ENCODE measurements at regions not wholly inside any gene's neighbourhood (a gene's known extent, or its start where the extent isn't known, plus 50 kb on each side); places are given as distances from the start of the nearest gene placed in this dataset.
A peak's percentile ranks its signal among the peaks of the same experiment; 100 is the strongest.
"Not testable (repeated sequence)": the region's sequence is repeated elsewhere in the genome, so short reads cannot be mapped to it uniquely, and the experiment has no call there.

DNA sequence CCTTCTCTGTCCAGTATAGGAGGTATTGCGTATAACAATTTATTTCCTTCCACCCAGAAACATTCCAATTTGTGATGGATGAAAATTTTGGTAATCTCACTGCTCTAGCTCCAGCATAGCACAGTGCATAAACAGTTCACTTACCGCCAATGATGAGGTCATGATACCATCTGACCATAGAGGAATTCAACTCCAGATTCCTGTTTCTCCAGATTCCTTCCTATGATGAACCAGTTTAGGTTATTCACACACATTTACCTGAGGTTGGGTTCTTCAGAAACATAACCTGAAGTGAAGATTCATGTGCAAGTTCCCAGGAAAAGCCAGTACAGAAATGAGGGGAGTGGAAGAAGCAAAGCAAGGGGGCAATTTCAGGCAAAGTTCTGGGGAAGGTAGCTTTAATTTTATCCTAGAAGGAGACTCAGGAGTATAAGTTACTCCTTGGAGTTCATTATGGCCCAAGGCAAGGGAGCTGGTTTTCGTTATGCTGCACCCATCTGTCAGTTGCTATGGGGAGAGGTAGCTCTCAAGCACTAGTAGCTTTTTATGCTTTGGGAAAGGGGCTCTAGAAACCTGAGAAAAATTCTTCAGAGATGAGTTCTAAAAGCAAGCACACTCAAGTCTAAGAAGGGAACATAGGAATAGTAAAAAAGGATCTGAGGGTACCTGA, 121.6 kb downstream of the CASP12 start:
- no peak for DNase-seq (ENCODE audit: low read depth, low spot score)

DNA sequence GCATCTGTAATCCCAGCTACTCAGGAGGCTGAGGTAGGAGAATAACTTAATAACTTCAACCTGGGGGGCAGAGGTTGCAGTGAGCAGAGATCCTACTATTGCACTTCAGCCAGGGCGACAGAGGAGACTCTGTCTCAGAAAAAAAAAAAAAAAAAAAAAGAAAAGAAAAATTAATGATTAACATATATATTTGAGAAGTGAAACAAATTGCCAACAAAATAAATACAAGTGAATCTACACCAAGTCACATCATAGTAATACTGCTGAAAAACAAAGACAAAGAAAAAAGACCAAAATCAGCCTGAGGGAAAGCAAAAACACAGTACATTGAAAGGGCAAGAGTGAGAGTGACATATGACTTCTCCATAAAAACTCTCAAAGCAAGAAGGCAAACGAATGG, 123.7 kb downstream of the CASP12 start:
- DNase-seq (ENCODE audit: low read depth, low spot score): no peak

DNA sequence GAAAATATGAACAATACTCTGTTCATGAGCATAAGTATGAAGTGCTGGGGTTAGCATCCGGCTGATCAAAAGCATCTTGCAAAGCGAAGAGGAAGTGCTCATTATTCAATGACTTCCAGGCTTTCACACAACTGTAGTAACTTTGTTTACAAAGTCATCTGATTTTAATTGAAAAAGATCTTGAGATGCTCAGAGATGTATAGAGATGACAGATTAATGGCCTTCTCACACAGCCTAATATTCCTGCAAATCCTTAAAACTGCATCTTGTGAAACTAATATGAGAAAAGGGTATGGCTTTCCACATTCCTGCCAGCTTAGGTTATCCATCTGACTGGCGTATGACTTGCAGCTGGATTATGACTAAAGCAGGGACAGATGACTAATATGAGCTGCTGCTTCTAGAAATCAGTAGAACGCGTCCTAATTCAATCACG, 125.4 kb downstream of the CASP12 start:
- DNase-seq (ENCODE audit: low read depth, low spot score): peak; percentile 37

DNA sequence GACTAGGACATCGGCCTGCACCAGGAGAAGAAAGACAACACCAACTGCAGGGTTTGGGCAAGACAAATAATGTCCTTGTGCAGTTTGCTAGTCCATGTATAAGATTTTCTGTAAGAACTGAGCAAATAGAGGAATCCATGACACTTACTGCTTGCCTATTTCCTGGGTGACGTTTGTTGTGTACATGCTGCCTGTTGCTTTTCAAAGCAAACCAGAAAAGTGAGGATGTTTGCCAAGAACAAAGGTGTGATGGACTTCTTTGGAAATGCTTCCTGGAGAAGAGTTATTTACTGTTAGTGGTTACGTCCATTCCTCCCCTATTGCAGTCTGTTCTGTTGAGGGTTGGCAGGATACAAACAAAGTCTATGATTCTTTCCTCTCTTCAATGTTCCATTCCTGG, 126.5 kb downstream of the CASP12 start:
- no peak for DNase-seq (ENCODE audit: low read depth, low spot score)

DNA sequence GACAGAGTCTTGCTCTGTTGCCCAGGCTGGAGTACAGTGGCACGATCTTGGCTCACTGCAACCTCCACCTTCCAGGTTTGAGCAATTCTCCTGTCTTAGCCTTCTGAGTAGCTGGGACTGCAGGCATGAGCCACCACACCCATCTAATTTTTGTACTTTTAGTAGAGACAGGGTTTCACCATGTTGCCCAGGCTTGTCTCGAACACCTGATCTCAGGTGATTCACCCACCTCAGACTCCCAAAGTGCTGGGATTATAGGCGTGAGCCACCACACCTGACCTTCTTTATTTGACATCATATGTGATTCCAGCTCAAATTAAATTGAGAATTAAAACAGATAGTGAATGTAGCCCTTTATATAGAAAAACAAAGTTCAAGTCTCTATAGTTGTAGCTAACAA, 127.2 kb downstream of the CASP12 start:
- DNase-seq (ENCODE audit: low read depth, low spot score): not testable (repeated sequence)

DNA sequence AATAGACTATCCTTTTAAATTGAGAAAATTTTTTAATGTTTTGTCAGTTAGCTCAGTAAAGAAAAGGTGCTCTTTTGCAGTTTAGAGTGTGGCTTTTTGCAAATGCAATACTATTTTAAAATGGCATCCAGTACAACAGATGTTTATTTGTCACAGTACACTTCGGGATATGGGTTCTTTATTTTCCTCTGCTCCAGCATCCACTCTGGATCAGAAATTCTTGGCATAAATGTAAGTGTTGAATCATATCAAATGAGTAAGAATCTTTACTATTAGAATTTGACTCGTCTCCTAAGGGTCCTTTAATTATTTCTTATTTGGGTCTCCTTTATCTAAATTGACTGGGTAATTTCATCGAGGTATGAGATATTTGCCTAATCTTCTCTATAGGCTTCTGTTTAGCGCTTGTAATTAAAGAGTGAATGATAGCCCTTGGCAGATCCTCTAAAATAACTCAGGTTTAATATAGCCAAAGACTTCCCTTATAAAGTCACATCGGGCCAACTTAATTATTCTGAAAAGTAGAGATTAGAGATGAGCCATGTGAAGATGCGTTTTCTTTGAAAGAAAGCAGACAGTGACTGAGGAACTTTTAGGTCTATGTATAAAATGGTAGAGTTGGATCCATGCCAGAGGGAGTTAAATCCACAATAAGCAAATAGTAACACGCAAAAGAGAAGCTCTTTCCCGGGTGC, 132.7 kb downstream of the CASP12 start:
- no peak for DNase-seq (ENCODE audit: low read depth, low spot score)

DNA sequence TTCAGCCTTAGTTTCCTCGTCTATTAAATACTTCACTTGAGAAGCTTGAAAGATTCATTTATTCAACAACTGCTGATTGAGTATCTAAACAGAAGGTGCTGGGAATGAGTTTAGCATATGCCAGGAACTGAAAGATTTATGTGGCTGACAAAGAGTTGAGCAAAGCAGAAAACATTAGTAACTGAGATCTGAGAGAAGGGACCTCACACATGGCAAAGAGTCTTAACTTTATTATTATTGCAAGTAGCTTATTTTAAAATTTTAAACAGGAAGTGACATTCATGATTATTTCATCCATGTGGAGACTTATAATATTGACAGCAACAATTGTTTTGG, 133.6 kb downstream of the CASP12 start:
- no peak for DNase-seq (ENCODE audit: low read depth, low spot score)

DNA sequence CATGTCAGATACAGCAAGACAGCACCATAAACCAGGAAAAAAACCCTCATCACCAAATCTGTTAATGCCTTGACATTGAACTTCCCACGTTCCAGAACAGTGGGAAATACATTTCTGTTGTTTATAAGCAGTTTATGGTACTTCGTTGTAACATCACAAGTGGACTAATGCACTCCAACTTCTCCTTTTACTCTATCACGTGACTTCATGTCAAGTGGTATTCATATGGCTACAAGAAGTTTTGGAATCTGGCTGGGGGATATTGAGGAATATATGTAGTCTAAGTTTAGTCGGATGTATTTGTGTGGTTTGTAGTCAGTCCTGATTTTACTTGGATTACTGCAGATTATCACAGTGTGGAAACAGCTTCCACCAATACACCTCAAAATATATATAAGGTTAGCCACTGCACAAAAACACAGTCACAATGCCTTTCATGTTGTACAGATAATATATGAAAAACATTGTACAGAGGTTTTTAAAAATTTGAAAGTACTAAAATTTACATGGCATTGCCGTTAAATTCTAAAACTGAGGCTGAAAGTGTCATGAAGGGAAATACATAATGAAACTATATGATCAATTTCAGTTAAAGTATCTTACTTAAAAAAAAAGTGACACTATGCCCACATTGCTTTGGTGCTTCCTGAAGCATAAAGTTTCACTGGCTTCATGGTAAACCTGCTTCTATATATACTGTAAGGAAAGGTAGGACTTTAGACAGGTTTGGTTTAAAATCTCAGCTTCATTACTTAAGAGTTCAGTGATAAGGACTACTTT, 134.1 kb downstream of the CASP12 start:
- no peak for DNase-seq (ENCODE audit: low read depth, low spot score)

DNA sequence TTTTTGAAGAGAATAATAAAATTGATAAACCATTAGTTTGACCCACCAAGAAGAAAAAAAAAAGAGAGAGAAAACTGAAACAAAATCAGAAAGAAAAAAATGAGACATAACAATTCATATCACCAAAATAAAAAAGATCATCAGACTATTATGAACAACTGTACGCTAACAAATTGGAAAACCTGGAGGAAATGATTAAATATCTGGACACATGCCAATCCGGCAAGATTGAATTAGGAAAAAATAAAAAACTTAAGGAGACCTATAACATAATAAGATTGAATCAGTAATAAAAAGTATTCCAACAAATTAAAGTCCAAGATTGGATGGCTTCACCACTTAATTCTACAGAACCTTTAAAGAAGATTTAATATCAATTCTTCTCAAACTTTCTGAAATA, 136.7 kb downstream of the CASP12 start:
- no peak for DNase-seq (ENCODE audit: low read depth, low spot score)

DNA sequence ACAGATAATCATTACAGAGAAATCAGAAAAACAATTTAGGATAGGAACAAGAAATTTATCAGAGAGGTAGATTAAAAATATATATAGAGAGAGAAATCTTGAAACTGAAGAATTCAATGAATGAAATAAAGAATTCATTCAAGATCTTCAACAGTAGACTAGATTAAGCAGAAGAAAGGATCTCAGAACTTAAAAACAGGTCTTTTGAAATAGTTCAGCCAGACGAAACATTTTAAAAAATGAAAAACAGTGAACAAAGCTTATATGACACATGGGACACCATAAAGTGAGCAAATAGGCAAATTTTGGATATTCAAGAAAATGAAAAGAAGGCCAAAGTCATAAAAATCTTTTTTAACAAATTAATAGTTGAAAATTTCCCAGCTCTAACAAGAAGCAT, 138.8 kb downstream of the CASP12 start:
- DNase-seq (ENCODE audit: low read depth, low spot score): no peak

DNA sequence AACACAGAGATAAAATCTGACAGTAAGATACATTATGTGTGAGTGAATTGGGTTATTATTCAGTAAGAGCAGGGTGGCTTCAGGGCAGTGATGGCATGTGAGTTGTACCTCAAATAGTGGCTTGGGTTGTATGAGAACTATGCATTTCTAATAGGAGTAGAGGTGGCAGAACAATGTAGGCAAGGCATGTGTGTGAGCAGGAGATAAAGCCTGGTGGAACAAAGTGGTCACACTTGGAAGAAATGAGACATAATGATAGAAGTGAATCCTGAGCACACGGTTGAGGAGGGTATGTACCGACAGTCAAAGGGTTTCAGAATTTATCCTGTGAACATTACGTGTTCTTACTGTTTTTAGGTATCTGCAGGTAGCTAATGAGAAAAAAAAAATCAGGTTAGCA, 159.3 kb downstream of the CASP12 start:
- no peak for DNase-seq (ENCODE audit: low read depth, low spot score)

DNA sequence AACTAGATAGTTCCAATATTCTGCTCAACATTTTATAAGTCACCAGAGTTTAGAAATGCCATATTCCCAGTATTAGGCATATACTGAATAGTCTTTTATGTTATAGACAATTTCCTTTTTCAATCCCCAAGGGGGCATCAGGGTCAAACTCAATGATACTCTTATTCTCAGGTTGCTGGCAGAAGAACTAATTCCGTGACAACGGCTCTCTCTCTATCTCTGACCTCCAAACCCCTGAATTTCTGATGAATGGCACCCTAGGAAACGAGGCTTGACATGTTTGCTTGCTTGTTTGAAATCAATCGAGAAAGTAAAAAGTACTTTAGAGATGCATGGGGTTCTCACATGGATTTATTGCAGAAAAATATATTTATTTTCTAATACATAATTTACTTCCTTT, 160.1 kb downstream of the CASP12 start:
- DNase-seq (ENCODE audit: low read depth, low spot score): no peak

DNA sequence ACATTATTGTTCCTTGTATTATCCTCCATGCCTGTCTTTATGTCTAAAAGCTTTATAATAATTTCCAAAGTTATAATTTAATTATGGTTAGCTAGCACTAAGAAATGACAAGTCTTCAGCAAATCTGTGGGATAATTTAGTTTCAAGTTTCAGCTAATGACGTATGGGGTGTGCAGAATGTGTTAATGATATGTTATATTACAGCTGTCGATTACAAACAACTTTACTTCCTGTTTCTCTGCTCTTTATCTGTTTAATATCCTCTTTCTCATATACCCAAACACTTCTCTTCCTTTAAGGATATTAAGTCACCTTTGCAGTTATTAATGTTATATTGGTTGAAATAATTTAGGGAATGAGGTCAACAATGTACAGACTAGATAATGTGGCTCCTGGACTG, 161.8 kb downstream of the CASP12 start:
- DNase-seq (ENCODE audit: low read depth, low spot score): no peak

DNA sequence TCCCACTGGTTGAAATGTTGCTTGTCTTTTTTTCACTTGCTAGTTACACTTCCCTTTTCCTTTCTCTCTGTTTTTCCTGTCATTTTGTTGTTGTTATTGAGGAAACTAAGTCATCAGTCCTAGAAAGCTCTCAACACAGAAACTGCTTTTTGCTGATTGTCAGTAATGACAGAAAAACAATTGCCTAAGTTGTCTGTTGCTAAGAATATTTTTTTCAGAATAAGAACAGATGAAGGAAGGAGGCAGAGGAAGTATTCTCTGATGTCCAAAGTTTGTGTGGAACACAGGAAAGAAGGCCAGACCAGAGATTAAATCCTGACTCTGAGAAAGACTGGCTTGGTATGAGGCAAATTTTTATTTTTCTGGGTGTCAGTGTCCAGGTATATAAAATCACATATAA, 163.3 kb downstream of the CASP12 start:
- no peak for DNase-seq (ENCODE audit: low read depth, low spot score)

DNA sequence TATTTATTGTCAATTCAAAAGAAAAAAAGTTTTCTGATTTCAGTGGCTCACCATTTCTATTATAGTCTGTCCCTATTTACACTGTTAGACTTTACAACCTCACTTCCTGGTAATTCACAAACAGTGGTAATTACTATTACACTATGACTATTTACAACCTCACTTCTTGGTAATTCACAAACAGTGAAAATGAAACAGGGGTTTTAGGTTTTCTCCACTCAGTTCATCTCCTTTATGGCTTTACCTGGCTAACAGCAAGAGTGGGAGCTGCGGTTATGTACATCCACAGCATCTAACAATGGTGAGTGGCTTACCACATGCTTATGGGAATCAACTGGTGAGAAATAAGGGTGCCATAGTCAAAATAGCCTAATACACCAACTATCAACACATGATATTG, 166.4 kb downstream of the CASP12 start:
- DNase-seq (ENCODE audit: low read depth, low spot score): no peak

DNA sequence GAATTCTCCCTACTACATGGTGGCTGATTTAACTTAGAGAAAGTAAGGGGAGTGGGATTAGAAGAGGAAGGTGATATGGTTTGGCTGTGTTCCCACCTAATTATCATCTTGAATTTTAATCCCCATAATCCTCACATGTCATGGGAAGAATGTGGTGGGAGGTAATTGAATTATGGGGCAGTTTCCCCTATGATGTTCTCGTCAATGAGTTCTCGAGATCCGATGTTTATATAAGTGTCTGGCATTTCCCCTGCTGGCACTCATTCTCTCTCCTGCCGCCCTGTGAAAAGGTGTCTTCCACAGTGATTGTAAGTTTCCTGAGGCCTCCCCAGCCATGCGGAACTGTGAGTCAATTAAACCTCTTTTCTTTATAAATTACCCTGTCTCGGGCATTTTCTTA, 169.3 kb downstream of the CASP12 start:
- no peak for DNase-seq (ENCODE audit: low read depth, low spot score)

DNA sequence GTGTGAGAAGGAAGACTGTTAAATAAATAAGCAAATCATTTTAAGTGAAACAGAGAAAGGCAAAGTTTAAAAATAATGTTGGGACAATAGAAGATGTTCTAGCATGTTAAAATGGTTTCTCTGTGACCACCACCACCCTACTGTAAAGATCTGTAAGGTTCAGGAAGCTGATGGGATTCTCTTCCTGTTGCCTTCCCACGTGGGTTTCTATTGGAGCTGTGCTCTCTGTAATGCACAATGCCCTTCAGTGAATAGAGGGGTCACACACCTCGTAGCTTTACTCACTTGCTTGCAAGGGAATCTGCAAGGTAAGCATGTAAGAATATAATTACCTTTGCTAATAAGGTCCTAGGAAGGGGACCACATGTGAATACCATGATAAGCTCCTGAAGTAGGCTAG, 170.5 kb downstream of the CASP12 start:
- no peak for DNase-seq (ENCODE audit: low read depth, low spot score)

DNA sequence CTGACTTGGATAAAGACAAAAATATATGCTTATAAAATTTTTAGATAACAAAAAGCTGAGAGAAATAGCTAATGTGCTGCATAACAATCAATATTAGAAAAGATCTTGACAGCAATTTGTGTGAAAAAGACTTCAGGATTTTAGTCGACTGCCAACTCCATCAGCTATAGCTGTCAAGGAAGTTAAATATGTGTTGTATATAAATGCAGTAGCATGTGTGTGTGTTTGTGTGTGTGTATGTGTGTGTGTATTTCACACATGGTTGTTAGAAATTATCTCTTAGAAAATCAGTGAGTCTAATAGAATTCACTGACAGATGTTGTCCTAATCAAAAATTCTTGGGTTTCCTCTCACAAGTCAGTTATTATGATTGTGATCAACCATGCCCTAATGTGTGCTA, 171.2 kb downstream of the CASP12 start:
- DNase-seq (ENCODE audit: low read depth, low spot score): no peak

DNA sequence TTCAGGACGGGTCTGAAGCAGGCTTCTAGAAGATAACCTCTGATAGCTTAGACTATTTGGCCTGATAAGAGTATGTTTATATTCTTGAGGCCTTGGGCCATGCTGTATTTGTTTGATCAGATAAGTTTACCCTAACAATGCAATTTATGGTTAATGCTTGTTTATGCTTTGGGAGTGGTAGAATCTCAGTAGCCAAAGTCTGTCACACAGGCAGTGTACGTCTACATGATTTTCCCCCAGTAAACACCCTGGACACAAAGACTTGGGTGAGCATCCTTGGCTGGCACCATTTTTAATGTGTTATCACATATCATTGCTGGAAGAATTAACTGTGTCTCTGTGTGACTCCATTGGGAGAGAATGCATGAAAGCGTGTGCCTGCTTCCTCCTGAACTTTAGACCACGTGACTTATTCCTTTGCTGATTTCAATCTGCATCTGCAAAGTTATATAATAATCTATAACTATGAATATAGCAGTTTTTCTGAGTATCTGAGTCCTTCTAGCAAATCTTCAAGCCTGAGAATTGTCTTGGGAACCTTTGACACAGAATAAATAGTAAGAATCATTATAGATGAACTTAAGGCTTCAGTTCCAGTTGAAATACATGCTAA, 172.4 kb downstream of the CASP12 start:
- no peak for DNase-seq (ENCODE audit: low read depth, low spot score)

DNA sequence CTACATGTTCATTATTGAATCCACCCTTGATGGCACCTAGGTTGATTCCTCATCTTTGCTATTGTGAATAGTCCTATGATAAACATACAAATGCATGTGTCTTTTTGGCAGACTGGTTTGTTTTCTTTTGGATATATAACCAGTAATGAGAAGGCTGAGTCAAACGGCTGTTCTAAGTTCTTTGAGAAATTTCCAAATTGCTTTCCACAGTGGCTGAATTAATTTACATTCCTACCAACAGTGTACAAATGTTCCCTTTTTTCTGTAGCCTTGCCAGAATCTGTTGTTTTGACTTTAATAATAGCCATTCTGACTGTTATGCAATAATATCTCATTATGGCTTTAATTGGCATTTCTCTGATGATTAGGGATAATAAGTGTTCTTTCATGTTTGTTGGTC, 184.9 kb downstream of the CASP12 start:
- no peak for DNase-seq (ENCODE audit: low read depth, low spot score)

DNA sequence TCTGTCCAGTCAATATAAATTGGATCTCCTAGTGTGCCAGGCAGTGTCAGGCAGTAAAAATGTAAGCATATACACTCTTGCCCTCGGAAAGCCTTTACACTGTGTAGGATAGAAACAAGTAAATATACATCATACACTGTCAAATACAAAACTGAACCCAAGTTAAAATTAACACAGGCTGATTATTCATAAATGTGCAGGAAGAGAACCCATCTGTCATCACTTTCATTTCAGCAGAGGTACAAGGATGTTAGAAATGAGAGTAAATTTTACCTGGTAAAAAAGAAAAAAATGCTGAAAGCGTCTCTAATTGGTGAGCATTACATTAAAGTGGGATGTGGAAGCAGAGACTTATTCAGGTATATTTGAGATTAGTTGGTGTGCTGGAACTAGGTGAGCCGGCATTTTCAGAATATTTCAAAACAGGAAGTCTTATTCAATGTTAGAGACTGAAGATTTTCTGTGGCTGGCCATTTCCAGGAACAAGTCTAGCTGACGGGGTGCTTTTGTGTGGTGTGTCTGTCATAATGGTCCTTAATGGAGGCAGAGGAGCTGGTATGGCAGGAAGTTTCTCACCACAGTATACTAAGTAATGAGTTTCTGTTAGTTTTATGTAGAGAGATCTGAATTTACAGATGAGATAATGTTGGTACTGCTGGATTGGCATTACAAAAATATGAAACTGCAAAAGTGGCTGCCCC, 192.6 kb downstream of the CASP12 start:
- no peak for DNase-seq (ENCODE audit: low read depth, low spot score)

DNA sequence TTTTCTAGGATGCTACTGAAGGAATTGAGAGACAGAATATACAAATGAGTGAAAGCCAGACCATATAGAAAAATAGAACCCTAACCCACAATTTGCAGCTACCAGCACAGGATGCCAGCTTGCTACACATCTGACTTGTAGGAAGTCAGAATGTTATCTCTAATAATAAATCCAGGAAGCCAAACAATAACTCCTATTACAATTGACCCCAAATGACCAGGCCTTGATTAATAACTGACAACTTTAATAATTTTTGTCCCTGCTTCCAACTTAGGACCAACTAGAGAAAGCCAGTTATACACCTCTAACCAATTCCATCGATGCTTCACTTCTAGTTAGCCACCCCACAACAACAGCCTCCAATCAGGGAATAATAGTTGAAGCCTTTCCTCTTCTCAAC, 193.4 kb downstream of the CASP12 start:
- DNase-seq (ENCODE audit: low read depth, low spot score): no peak

All from smooth muscle cell of the brain vasculature (primary cell).